ENCODE measurements at regions not wholly inside any gene's neighbourhood (a gene's known extent, or its start where the extent isn't known, plus 50 kb on each side); places are given as distances from the start of the nearest gene placed in this dataset.
"Not testable (repeated sequence)": the region's sequence is repeated elsewhere in the genome, so short reads cannot be mapped to it uniquely, and the experiment has no call there.

- no peak for DNase-seq
Observed at GRCh38 chr5:165035520-165035919, 1530.1 kb downstream of the MAT2B start.

- DNase-seq = no peak
Observed at GRCh38 chr5:165039748-165040147, 1534.3 kb downstream of the MAT2B start.

GRCh38 chr5:165045941-165046340 is 1540.5 kb downstream of the MAT2B start:
- not testable (repeated sequence) for DNase-seq

GRCh38 chr5:165055476-165055875 is 1550.1 kb downstream of the MAT2B start:
- DNase-seq = no peak

GRCh38 chr5:165057145-165057544 is 1551.7 kb downstream of the MAT2B start:
- no peak for DNase-seq

- no peak for DNase-seq
Observed at GRCh38 chr5:165066751-165067385, 1561.4 kb downstream of the MAT2B start.

GRCh38 chr5:165076686-165077085 is 1571.3 kb downstream of the MAT2B start:
- no peak for DNase-seq

GRCh38 chr5:165079389-165079788 is 1574.0 kb downstream of the MAT2B start:
- no peak for DNase-seq

GRCh38 chr5:165083394-165083793 is 1578.0 kb downstream of the MAT2B start:
- no peak for DNase-seq

- DNase-seq = no peak
Observed at GRCh38 chr5:165086465-165086864, 1581.0 kb downstream of the MAT2B start.

- no peak for DNase-seq
Observed at GRCh38 chr5:165094782-165095181, 1589.4 kb downstream of the MAT2B start.

- DNase-seq = no peak
Observed at GRCh38 chr5:165101709-165102108, 1596.3 kb downstream of the MAT2B start.

- DNase-seq = no peak
Observed at GRCh38 chr5:165104611-165105010, 1599.2 kb downstream of the MAT2B start.

- DNase-seq = no peak
Observed at GRCh38 chr5:165108809-165109208, 1603.4 kb downstream of the MAT2B start.

- no peak for DNase-seq
Observed at GRCh38 chr5:165119175-165119574, 1613.8 kb downstream of the MAT2B start.

- DNase-seq = no peak
Observed at GRCh38 chr5:165126598-165126997, 1621.2 kb downstream of the MAT2B start.

GRCh38 chr5:165127941-165128340 is 1622.5 kb downstream of the MAT2B start:
- DNase-seq = no peak

GRCh38 chr5:165130656-165131055 is 1625.2 kb downstream of the MAT2B start:
- no peak for DNase-seq

- DNase-seq = no peak
Observed at GRCh38 chr5:165134155-165134554, 1628.7 kb downstream of the MAT2B start.

GRCh38 chr5:165135565-165135964 is 1630.1 kb downstream of the MAT2B start:
- DNase-seq = no peak

GRCh38 chr5:165137701-165138100 is 1632.3 kb downstream of the MAT2B start:
- no peak for DNase-seq

GRCh38 chr5:165138236-165138635 is 1632.8 kb downstream of the MAT2B start:
- no peak for DNase-seq

- DNase-seq = no peak
Observed at GRCh38 chr5:165139262-165139661, 1633.8 kb downstream of the MAT2B start.

- no peak for DNase-seq
Observed at GRCh38 chr5:165139721-165140120, 1634.3 kb downstream of the MAT2B start.

- DNase-seq = no peak
Observed at GRCh38 chr5:165143741-165144140, 1638.3 kb downstream of the MAT2B start.
